B cell (primary cell): ENCODE measurements at regions not wholly inside any gene's neighbourhood (a gene's known extent, or its start where the extent isn't known, plus 50 kb on each side); places are given as distances from the start of the nearest gene placed in this dataset.

Experiments
- ATAC-seq: fragments of 200-7000 bp; cut with Tn5 transposase; one replicate; pipeline ENCODE4 v1.10.0; 2021; ENCODE audit warnings: low read depth, mild to moderate bottlenecking, moderate number of reproducible peaks, moderate library complexity
- CTCF ChIA-PET: fragments of 350-600 bp; sonication (Branson Sonifier 250); formaldehyde crosslinking; loops from one replicate; lab custom pipeline; 2021; ENCODE audit warnings: antibody characterized with exemption, inconsistent platforms; lab: Charles Lee
- POLR2A ChIA-PET: fragments of 350-600 bp; sonication (Branson Sonifier 250); formaldehyde crosslinking; loops from one replicate; lab custom pipeline; 2021; ENCODE audit warnings: antibody characterized with exemption; lab: Charles Lee
- DNase-seq: peaks from one replicate; pipeline ENCODE4 v3.0.0; 2013
- H2AFZ ChIP-seq: 2 replicates; pipeline ENCODE4 v1.6.1; 2012; ENCODE audit warnings: mild to moderate bottlenecking, low read depth, low read length; ENCODE audit not compliant: insufficient read depth, poor library complexity, severe bottlenecking
- H3K27ac ChIP-seq, 2 donors: 1 replicate in 1 of 2; 2 replicates in 1 of 2; pipeline ENCODE4 v1.5.1; 2012 to 2013; ENCODE audit warnings: low read length in 2 of 2, mild to moderate bottlenecking in 2 of 2, moderate library complexity in 1 of 2
- H3K27me3 ChIP-seq, 4 experiments: fragments of 200-600 bp in 1 of 4; sonication (generic) in 1 of 4; replicated peaks in 1 of 4; 1 replicate in 2 of 4; 2 replicates in 2 of 4; pipeline versions ENCODE4 v1.6.1 to v1.7.0; 2013 to 2016; ENCODE audit warnings: low read length in 3 of 4, mild to moderate bottlenecking in 2 of 4, mixed read lengths in 1 of 4, moderate library complexity in 1 of 4; ENCODE audit not compliant: insufficient read depth in 4 of 4, control insufficient read depth in 3 of 4; ENCODE audit errors: control extremely low read depth in 1 of 4
- H3K36me3 ChIP-seq, 2 experiments: replicated peaks in 1 of 2; 1 replicate in 1 of 2; 2 replicates in 1 of 2; pipeline versions ENCODE4 v1.6.1 to v1.7.1; 2013; ENCODE audit warnings: low read length in 1 of 2; ENCODE audit not compliant: insufficient read depth in 2 of 2, control insufficient read depth in 1 of 2; ENCODE audit errors: control extremely low read depth in 1 of 2, extremely low read depth in 1 of 2
- H3K4me1 ChIP-seq, 2 donors: fragments of 200-600 bp in 1 of 2; sonication (generic) in 1 of 2; 1 replicate in 1 of 2; 2 replicates in 1 of 2; pipeline versions ENCODE4 v1.5.1 to v1.6.1; 2013 to 2017; ENCODE audit warnings: low read length in 2 of 2; ENCODE audit not compliant: control insufficient read depth in 2 of 2, insufficient read depth in 2 of 2
- H3K4me2 ChIP-seq: replicated peaks from 2 replicates; pipeline ENCODE3; 2012; ENCODE audit warnings: mild to moderate bottlenecking, low read depth, low read length; ENCODE audit not compliant: poor library complexity, severe bottlenecking
- H3K4me3 ChIP-seq, 5 experiments: fragments of 200-600 bp in 1 of 5; sonication (generic) in 1 of 5; 1 replicate in 3 of 5; 2 replicates in 2 of 5; pipeline versions ENCODE4 v1.5.1 to v1.7.0; 2011 to 2016; ENCODE audit warnings: low read length in 4 of 5, mild to moderate bottlenecking in 4 of 5, low read depth in 2 of 5, control low read depth in 1 of 5, moderate library complexity in 1 of 5; ENCODE audit not compliant: insufficient read depth in 1 of 5; ENCODE audit errors: control extremely low read depth in 1 of 5, extremely low read depth in 1 of 5
- H3K79me2 ChIP-seq: fragments of 200-600 bp; sonication (generic); one replicate; pipeline ENCODE4 v1.6.0; 2016; ENCODE audit warnings: low read length; ENCODE audit not compliant: control insufficient read depth, insufficient read depth
- H3K9ac ChIP-seq: fragments of 200-600 bp; sonication (generic); 2 replicates; pipeline ENCODE4 v1.6.1; 2017; ENCODE audit warnings: mild to moderate bottlenecking, low read length, moderate library complexity
- H3K9me3 ChIP-seq, 3 donors: one replicate each; pipeline versions ENCODE4 v1.6.1 to v1.7.1; 2013; ENCODE audit warnings: low read length in 2 of 3; ENCODE audit not compliant: control insufficient read depth in 2 of 3, insufficient read depth in 1 of 3; ENCODE audit errors: control extremely low read depth in 1 of 3
- H4K20me1 ChIP-seq: 2 replicates; pipeline ENCODE4 v1.6.0; 2012; ENCODE audit warnings: mild to moderate bottlenecking, low read length; ENCODE audit not compliant: insufficient read depth, control insufficient read depth, poor library complexity, severe bottlenecking
- H3K27ac Mint-ChIP-seq: one replicate; pipeline ENCODE4 v1.8.0; 2021; ENCODE audit warnings: mixed read lengths
- H3K27me3 Mint-ChIP-seq: one replicate; pipeline ENCODE4 v1.8.0; 2021; ENCODE audit warnings: mixed read lengths
- H3K4me1 Mint-ChIP-seq: one replicate; pipeline ENCODE4 v1.8.0; 2021; ENCODE audit warnings: mixed read lengths
- H3K4me3 Mint-ChIP-seq: one replicate; pipeline ENCODE4 v1.8.0; 2021; ENCODE audit warnings: mixed read lengths
- H3K9me3 Mint-ChIP-seq: one replicate; pipeline ENCODE4 v1.8.0; 2022; ENCODE audit warnings: mixed read lengths; ENCODE audit not compliant: insufficient read depth
- EZH2 ChIP-seq: IDR thresholded peaks from 2 replicates; pipeline ENCODE4 v1.6.1; 2012; ENCODE audit warnings: borderline replicate concordance, low read depth, mild to moderate bottlenecking, moderate library complexity, low read length; ENCODE audit not compliant: insufficient read depth, poor library complexity, severe bottlenecking
- WGBS: methylation state at CpG from one replicate; pipeline ENCODE4 v1.1.5; 2013; ENCODE audit warnings: missing lambda C conversion rate; ENCODE audit not compliant: insufficient coverage; 5-methylcytosine and 5-hydroxymethylcytosine counted together
- intact Hi-C: fragments of 100-400 bp; cut with micrococcal nuclease; formaldehyde crosslinking; loops from one replicate; pipeline ENCODE4 v1.10.0; 2022
- TF ChIP-seq, protein P1 (sequence below): fragments of 200-600 bp; IDR thresholded peaks from one replicate; pipeline ENCODE4 v1.8.0; 2022; ENCODE audit warnings: antibody characterized with exemption, mild to moderate bottlenecking

GRCh38 chr12:25783566-25783965 lies 174.9 kb upstream of the RASSF8 start:
- 70% methylated on average over 3 of the region's 5 CpGs for WGBS
- H3K4me1 ChIP-seq: no peaks in the 10 kb centered on the region
- no peaks in the 10 kb centered on the region for H3K27me3 ChIP-seq
- H2AFZ ChIP-seq: no peak overlapping the region
- POLR2A ChIA-PET: no interaction called here
- Mint-ChIP-seq H3K27ac (no peak overlapping the region), H3K27me3 (peaks cover 5% of the 10 kb centered on the region), H3K9me3 (no peaks in the 10 kb centered on the region), H3K4me1 (no peaks in the 10 kb centered on the region), H3K4me3 (no peak overlapping the region)
- CTCF ChIA-PET: no interaction called here
- H3K9me3 ChIP-seq: no peaks in the 10 kb centered on the region
- no peak overlapping the region for H3K27ac ChIP-seq
- TF ChIP-seq, protein P1, sequence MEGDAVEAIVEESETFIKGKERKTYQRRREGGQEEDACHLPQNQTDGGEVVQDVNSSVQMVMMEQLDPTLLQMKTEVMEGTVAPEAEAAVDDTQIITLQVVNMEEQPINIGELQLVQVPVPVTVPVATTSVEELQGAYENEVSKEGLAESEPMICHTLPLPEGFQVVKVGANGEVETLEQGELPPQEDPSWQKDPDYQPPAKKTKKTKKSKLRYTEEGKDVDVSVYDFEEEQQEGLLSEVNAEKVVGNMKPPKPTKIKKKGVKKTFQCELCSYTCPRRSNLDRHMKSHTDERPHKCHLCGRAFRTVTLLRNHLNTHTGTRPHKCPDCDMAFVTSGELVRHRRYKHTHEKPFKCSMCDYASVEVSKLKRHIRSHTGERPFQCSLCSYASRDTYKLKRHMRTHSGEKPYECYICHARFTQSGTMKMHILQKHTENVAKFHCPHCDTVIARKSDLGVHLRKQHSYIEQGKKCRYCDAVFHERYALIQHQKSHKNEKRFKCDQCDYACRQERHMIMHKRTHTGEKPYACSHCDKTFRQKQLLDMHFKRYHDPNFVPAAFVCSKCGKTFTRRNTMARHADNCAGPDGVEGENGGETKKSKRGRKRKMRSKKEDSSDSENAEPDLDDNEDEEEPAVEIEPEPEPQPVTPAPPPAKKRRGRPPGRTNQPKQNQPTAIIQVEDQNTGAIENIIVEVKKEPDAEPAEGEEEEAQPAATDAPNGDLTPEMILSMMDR: no peak
- TF ChIP-seq EZH2: no peak
- H3K4me3 ChIP-seq: no peak overlapping the region
- no peak overlapping the region for H3K4me2 ChIP-seq
- intact Hi-C loops: no loop called here
- no peaks in the 10 kb centered on the region for H4K20me1 ChIP-seq
- no peaks in the 10 kb centered on the region for H3K36me3 ChIP-seq
- ATAC-seq (no peak), DNase-seq (no peak)
- H3K79me2 ChIP-seq: no peaks in the 10 kb centered on the region
- no peak overlapping the region for H3K9ac ChIP-seq

GRCh38 chr12:25784669-25785068 lies 173.8 kb upstream of the RASSF8 start:
- TF ChIP-seq EZH2: no peak
- TF ChIP-seq, protein P1: no peak
- 98% methylated on average over 7 of the region's 7 CpGs for WGBS
- Histone ChIP-seq H3K27ac (no peak overlapping the region), H3K9ac (no peak overlapping the region), H3K4me3 (no peak overlapping the region), H3K4me2 (no peak overlapping the region), H3K9me3 (no peaks in the 10 kb centered on the region), H3K36me3 (no peaks in the 10 kb centered on the region), H3K4me1 (no peaks in the 10 kb centered on the region), H2AFZ (no peak overlapping the region), H4K20me1 (no peaks in the 10 kb centered on the region), H3K27me3 (no peaks in the 10 kb centered on the region), H3K79me2 (no peaks in the 10 kb centered on the region)
- intact Hi-C loops: no loop called here
- DNase-seq (no peak), ATAC-seq (no peak)
- Mint-ChIP-seq H3K9me3 (no peaks in the 10 kb centered on the region), H3K27ac (no peak overlapping the region), H3K27me3 (peaks cover 3% of the 10 kb centered on the region), H3K4me3 (no peak overlapping the region), H3K4me1 (no peaks in the 10 kb centered on the region)
- ChIA-PET CTCF (no interaction called here), POLR2A (no interaction called here)
